ENCODE measurements at regions not wholly inside any gene's neighbourhood (a gene's known extent, or its start where the extent isn't known, plus 50 kb on each side); places are given as distances from the start of the nearest gene placed in this dataset.

GRCh38 chr14:87579036-87579435 lies 413.9 kb downstream of the GALC start:
- TF ChIP-seq CTCF (IDR thresholded peaks at IDR 0.05; ENCODE audit: poor library complexity, severe bottlenecking) (no peak), EZH2 (IDR thresholded peaks at IDR 0.05; ENCODE audit: borderline replicate concordance, insufficient read depth, low read length, poor library complexity, severe bottlenecking) (no peak), RAD21 (conservative IDR thresholded peaks at IDR 0.05) (no peak), POLR2AphosphoS5 (IDR thresholded peaks at IDR 0.05) (no peak), MXI1 (conservative IDR thresholded peaks at IDR 0.05; ENCODE audit: poor library complexity, severe bottlenecking) (no peak), TAF1 (IDR thresholded peaks at IDR 0.05; ENCODE audit: low read depth) (no peak), REST (IDR thresholded peaks at IDR 0.05; ENCODE audit: borderline replicate concordance) (no peak), EP300 (conservative IDR thresholded peaks at IDR 0.05; ENCODE audit: poor library complexity, severe bottlenecking) (peak; percentile 2)

GRCh38 chr14:87575378-87575777 lies 417.6 kb downstream of the GALC start:
- TF ChIP-seq MXI1 (conservative IDR thresholded peaks at IDR 0.05; ENCODE audit: poor library complexity, severe bottlenecking) (no peak), SMC3 (conservative IDR thresholded peaks at IDR 0.05; ENCODE audit: poor library complexity) (no peak), REST (IDR thresholded peaks at IDR 0.05; ENCODE audit: borderline replicate concordance) (peak; percentile 40), POLR2AphosphoS5 (IDR thresholded peaks at IDR 0.05) (peak; percentile 71), TAF1 (IDR thresholded peaks at IDR 0.05; ENCODE audit: low read depth) (no peak), RAD21 (conservative IDR thresholded peaks at IDR 0.05) (no peak), EP300 (conservative IDR thresholded peaks at IDR 0.05; ENCODE audit: poor library complexity, severe bottlenecking) (peak; percentile 52), CTCF (IDR thresholded peaks at IDR 0.05; ENCODE audit: poor library complexity, severe bottlenecking) (no peak), EZH2 (IDR thresholded peaks at IDR 0.05; ENCODE audit: borderline replicate concordance, insufficient read depth, low read length, poor library complexity, severe bottlenecking) (no peak)
- H2AFZ ChIP-seq (ENCODE audit: low read depth, low read length), result no peak overlapping the region

More at GRCh38 chr14:87579036-87579435, 413.9 kb downstream of the GALC start:
- H3K79me2 ChIP-seq (replicated peaks; ENCODE audit: insufficient read depth, low read length), result no peaks in the 10 kb centered on the region
- H3K4me2 ChIP-seq (ENCODE audit: low read length), result no peak overlapping the region
- no peaks in the 10 kb centered on the region for H3K9me2 ChIP-seq (ENCODE audit: insufficient read depth, low read length)
- H3K9ac ChIP-seq (ENCODE audit: low read length), result no peak overlapping the region
- H4K20me1 ChIP-seq (ENCODE audit: insufficient read depth), result no peaks in the 10 kb centered on the region
- H2AFZ ChIP-seq (ENCODE audit: low read depth, low read length), result no peak overlapping the region
- no peak overlapping the region for H3K27ac ChIP-seq (ENCODE audit: low read length)
- no peaks in the 10 kb centered on the region for H3F3A ChIP-seq (ENCODE audit: insufficient read depth, low read length, poor library complexity, severe bottlenecking)
- H3K4me3 ChIP-seq (ENCODE audit: low read length), result no peak overlapping the region
- H3K36me3 ChIP-seq (ENCODE audit: insufficient read depth, low read length), result no peaks in the 10 kb centered on the region
- H3K9me3 ChIP-seq (ENCODE audit: low read length), result no peaks in the 10 kb centered on the region
- no peaks in the 10 kb centered on the region for H3K27me3 ChIP-seq (ENCODE audit: insufficient read depth, low read depth, low read length)

More at GRCh38 chr14:87575378-87575777, 417.6 kb downstream of the GALC start:
- H3K9me2 ChIP-seq (ENCODE audit: insufficient read depth, low read length), result no peaks in the 10 kb centered on the region
- H3K9ac ChIP-seq (ENCODE audit: low read length), result no peak overlapping the region
- H3K36me3 ChIP-seq (ENCODE audit: insufficient read depth, low read length), result no peaks in the 10 kb centered on the region
- H4K20me1 ChIP-seq (ENCODE audit: insufficient read depth), result no peaks in the 10 kb centered on the region
- H3K4me3 ChIP-seq (ENCODE audit: low read length), result no peak overlapping the region
- no peak overlapping the region for H3K27ac ChIP-seq (ENCODE audit: low read length)
- no peaks in the 10 kb centered on the region for H3K27me3 ChIP-seq (ENCODE audit: insufficient read depth, low read depth, low read length)
- H3K79me2 ChIP-seq (replicated peaks; ENCODE audit: insufficient read depth, low read length), result no peaks in the 10 kb centered on the region
- no peak overlapping the region for H3K4me2 ChIP-seq (ENCODE audit: low read length)
- H3F3A ChIP-seq (ENCODE audit: insufficient read depth, low read length, poor library complexity, severe bottlenecking), result no peaks in the 10 kb centered on the region
- no peaks in the 10 kb centered on the region for H3K9me3 ChIP-seq (ENCODE audit: low read length)
